ENCODE measurements at regions not wholly inside any gene's neighbourhood (a gene's known extent, or its start where the extent isn't known, plus 50 kb on each side); places are given as distances from the start of the nearest gene placed in this dataset.

GRCh38 chr2:59871830-59872229 is 681.6 kb downstream of the BCL11A start:
- Histone ChIP-seq H2BK5ac (ENCODE audit: low read depth, low read length) (no peak overlapping the region), H3K23ac (ENCODE audit: insufficient read length) (no peak overlapping the region), H3K4me1 (replicated peaks in 1 of 4; ENCODE audit: control insufficient read depth in 3 of 4, insufficient read depth in 4 of 4, low read length in 3 of 4) (peaks cover 0 to 6% (median 3%) of the 10 kb centered on the region in 4 experiments; a peak in 3 of 7 replicates), H2AFZ (ENCODE audit: low read length) (no peak overlapping the region), H3K9ac (replicated peaks in 1 of 4; ENCODE audit: extremely low read depth in 1 of 4, low read depth in 3 of 4, low read length in 3 of 4) (no peak overlapping the region), H2BK20ac (ENCODE audit: low read length) (no peak overlapping the region), H3K18ac (ENCODE audit: extremely low read depth, low read length) (no peak overlapping the region), H3K23me2 (ENCODE audit: low read depth, low read length) (no peaks in the 10 kb centered on the region), H3K27me3 (replicated peaks in 1 of 4; ENCODE audit: control insufficient read depth in 3 of 4, extremely low read depth in 1 of 4, insufficient read depth in 3 of 4, low read length in 3 of 4) (no peaks in the 10 kb centered on the region), H3K36me3 (ENCODE audit: control insufficient read depth in 2 of 4, insufficient read depth in 4 of 4, low read length in 3 of 4) (no peaks in the 10 kb centered on the region), H2BK120ac (replicated peaks; ENCODE audit: low read depth, low read length) (no peak overlapping the region), H2BK12ac (ENCODE audit: low read depth, low read length) (no peak overlapping the region), H3K4ac (replicated peaks; ENCODE audit: insufficient read length, low read depth, low read length) (no peak overlapping the region), H4K91ac (replicated peaks; ENCODE audit: insufficient read length, low read length) (no peak overlapping the region), H4K5ac (ENCODE audit: insufficient read length, low read depth, low read length) (no peak overlapping the region), H2AK5ac (ENCODE audit: low read depth, low read length) (no peak overlapping the region), H3K27ac (ENCODE audit: low read depth, low read length) (no peak overlapping the region), H3K4me3 (ENCODE audit: extremely low read depth in 1 of 4, insufficient read depth in 2 of 4, low read depth in 3 of 4, low read length in 4 of 4) (no peak overlapping the region), H3K14ac (ENCODE audit: insufficient read length) (no peak overlapping the region), H3K56ac (replicated peaks; ENCODE audit: insufficient read length, low read depth, low read length) (no peak overlapping the region), H4K20me1 (replicated peaks in 1 of 2; ENCODE audit: control insufficient read depth in 1 of 2, insufficient read depth in 2 of 2, low read length in 2 of 2) (no peaks in the 10 kb centered on the region), H3K79me2 (ENCODE audit: control insufficient read depth in 1 of 2, insufficient read depth in 2 of 2, low read length in 2 of 2) (no peaks in the 10 kb centered on the region), H3K79me1 (ENCODE audit: low read depth, low read length) (no peaks in the 10 kb centered on the region), H3K4me2 (ENCODE audit: insufficient read depth in 1 of 2, low read depth in 2 of 2, low read length in 2 of 2) (no peak overlapping the region), H4K8ac (ENCODE audit: extremely low read depth, insufficient read depth, low read length) (no peak overlapping the region), H2BK15ac (ENCODE audit: low read length) (no peak overlapping the region), H3K9me3 (ENCODE audit: insufficient read depth in 2 of 2, low read depth in 1 of 2, low read length in 1 of 2) (no peaks in the 10 kb centered on the region)
- 86% methylated on average over 3 of the region's 3 CpGs; no CpG with 5 or more reads in 1 of the 2 experiments for WGBS, 2 experiments (ENCODE audit: extremely low coverage in 1 of 2, insufficient coverage in 1 of 2, insufficient read length in 1 of 2, insufficient replicate concordance in 2 of 2, low coverage in 1 of 2, low lambda C conversion rate in 2 of 2, missing lambda C conversion rate in 1 of 2)
- ChIA-PET POLR2A (ENCODE audit: partially characterized antibody) (no interaction called here), CTCF (ENCODE audit: partially characterized antibody) (interaction anchor here (1.2 kb wide), 1 partner anchor 13 kb away, joined by 4 read pairs; no protein-coding TSS in a partner anchor)
- no peak for FAIRE-seq
- no peak for DNase-seq (ENCODE audit: low read depth in 1 of 2, low spot score in 2 of 2)
- no peak for TF ChIP-seq CHD7 (IDR thresholded peaks at IDR 0.05; ENCODE audit: insufficient replicate concordance, low read length)
